CD14-positive monocyte (primary cell): ENCODE measurements at regions not wholly inside any gene's neighbourhood (a gene's known extent, or its start where the extent isn't known, plus 50 kb on each side); places are given as distances from the start of the nearest gene placed in this dataset.

Experiments used
- DNase-seq, 3 donors: peaks; one replicate each; pipeline ENCODE4 v3.0.0-alpha.2; 2011 to 2022
- H2AFZ ChIP-seq: 2 replicates; pipeline ENCODE4 v1.6.0; 2012; ENCODE audit warnings: mild to moderate bottlenecking, low read depth, low read length, inconsistent platforms; ENCODE audit not compliant: insufficient read depth, poor library complexity, severe bottlenecking
- H3K27ac ChIP-seq, 2 donors: 1 replicate in 1 of 2; 2 replicates in 1 of 2; pipeline ENCODE4 v1.5.1; 2012 to 2013; ENCODE audit warnings: low read length in 2 of 2, control low read depth in 1 of 2, inconsistent platforms in 1 of 2, low read depth in 1 of 2, mild to moderate bottlenecking in 1 of 2
- H3K27me3 ChIP-seq, 2 donors: one replicate each; pipeline versions ENCODE4 v1.6.0 to v1.6.1; 2011 to 2013; ENCODE audit warnings: low read length in 2 of 2; ENCODE audit not compliant: control insufficient read depth in 2 of 2, insufficient read depth in 2 of 2
- H3K36me3 ChIP-seq, 2 donors: replicated peaks in 1 of 2; 1 replicate in 1 of 2; 2 replicates in 1 of 2; pipeline versions ENCODE4 v1.5.1 to v1.6.1; 2012 to 2013; ENCODE audit warnings: low read length in 2 of 2, control low read depth in 1 of 2, inconsistent platforms in 1 of 2, mild to moderate bottlenecking in 1 of 2; ENCODE audit not compliant: insufficient read depth in 2 of 2, control insufficient read depth in 1 of 2
- H3K4me1 ChIP-seq, 2 donors: 1 replicate in 1 of 2; 2 replicates in 1 of 2; pipeline versions ENCODE4 v1.5.1 to v1.6.1; 2012 to 2013; ENCODE audit warnings: low read length in 2 of 2, control low read depth in 1 of 2, inconsistent platforms in 1 of 2, mild to moderate bottlenecking in 1 of 2, moderate library complexity in 1 of 2; ENCODE audit not compliant: insufficient read depth in 2 of 2, control insufficient read depth in 1 of 2
- H3K4me2 ChIP-seq: replicated peaks from 2 replicates; pipeline ENCODE3; 2012; ENCODE audit warnings: low read length, moderate library complexity, mild to moderate bottlenecking; ENCODE audit not compliant: poor library complexity, severe bottlenecking; ENCODE audit errors: extremely low read depth
- H3K4me3 ChIP-seq, 3 experiments: fragments of 200-600 bp in 1 of 3; sonication (generic) in 1 of 3; replicated peaks in 1 of 3; 1 replicate in 2 of 3; 2 replicates in 1 of 3; pipeline ENCODE4 v1.5.1; 2011 to 2013; ENCODE audit warnings: low read length in 3 of 3, mild to moderate bottlenecking in 3 of 3, control low read depth in 2 of 3, low read depth in 2 of 3, inconsistent platforms in 1 of 3, moderate library complexity in 1 of 3
- H3K79me2 ChIP-seq: 2 replicates; pipeline ENCODE4 v1.6.0; 2012; ENCODE audit warnings: mild to moderate bottlenecking, control low read depth, inconsistent platforms, low read length, moderate library complexity; ENCODE audit not compliant: insufficient read depth
- H3K9ac ChIP-seq: 2 replicates; pipeline ENCODE4 v1.6.0; 2017; ENCODE audit warnings: low read length, mild to moderate bottlenecking; ENCODE audit not compliant: insufficient read depth, poor library complexity, severe bottlenecking
- H3K9me3 ChIP-seq, 2 donors: replicated peaks in 1 of 2; 1 replicate in 1 of 2; 2 replicates in 1 of 2; pipeline versions ENCODE4 v1.5.1 to v1.6.1; 2012 to 2013; ENCODE audit warnings: low read length in 2 of 2, control low read depth in 1 of 2; ENCODE audit not compliant: control insufficient read depth in 1 of 2, insufficient read depth in 1 of 2
- H4K20me1 ChIP-seq: 2 replicates; pipeline ENCODE4 v1.6.0; 2012; ENCODE audit warnings: mild to moderate bottlenecking, low read length, control low read depth, moderate library complexity; ENCODE audit not compliant: insufficient read depth
- H3K27ac Mint-ChIP-seq, 7 donors: one replicate each; pipeline ENCODE4 v1.8.0; 2020; ENCODE audit warnings: mild to moderate bottlenecking in 7 of 7, mixed read lengths in 7 of 7, moderate library complexity in 6 of 7, inconsistent platforms in 2 of 7
- H3K27me3 Mint-ChIP-seq, 3 donors: one replicate each; pipeline ENCODE4 v1.8.0; 2021 to 2022; ENCODE audit warnings: low read depth in 3 of 3, mild to moderate bottlenecking in 3 of 3, mixed read lengths in 3 of 3, moderate library complexity in 3 of 3, inconsistent platforms in 1 of 3
- H3K36me3 Mint-ChIP-seq, 2 donors: one replicate each; pipeline ENCODE4 v1.8.0; 2020; ENCODE audit warnings: mixed read lengths in 2 of 2, inconsistent platforms in 1 of 2, mild to moderate bottlenecking in 1 of 2
- H3K4me1 Mint-ChIP-seq: one replicate; pipeline ENCODE4 v1.8.0; 2020; ENCODE audit warnings: mild to moderate bottlenecking, mixed read lengths
- H3K4me3 Mint-ChIP-seq, 2 donors: one replicate each; pipeline ENCODE4 v1.8.0; 2020; ENCODE audit warnings: mild to moderate bottlenecking in 2 of 2, mixed read lengths in 2 of 2, moderate library complexity in 1 of 2
- H3K9me3 Mint-ChIP-seq, 7 donors: one replicate each; pipeline ENCODE4 v1.8.0; 2020 to 2022; ENCODE audit warnings: mixed read lengths in 7 of 7, mild to moderate bottlenecking in 6 of 7, moderate library complexity in 6 of 7, inconsistent platforms in 2 of 7
- WGBS: methylation state at CpG from one replicate; pipeline ENCODE4 v1.1.5; 2013; ENCODE audit warnings: missing lambda C conversion rate; ENCODE audit not compliant: insufficient coverage; 5-methylcytosine and 5-hydroxymethylcytosine counted together
- intact Hi-C, 2 donors: fragments of 100-400 bp; cut with micrococcal nuclease; formaldehyde crosslinking; loops; one replicate each; pipeline versions ENCODE4 v1.15.0 to v1.15.1; 2023
- TF ChIP-seq, protein P1 (sequence below): fragments of 200-600 bp; IDR thresholded peaks from one replicate; pipeline ENCODE4 v1.8.0; 2022; ENCODE audit warnings: antibody characterized with exemption, mild to moderate bottlenecking

DNA sequence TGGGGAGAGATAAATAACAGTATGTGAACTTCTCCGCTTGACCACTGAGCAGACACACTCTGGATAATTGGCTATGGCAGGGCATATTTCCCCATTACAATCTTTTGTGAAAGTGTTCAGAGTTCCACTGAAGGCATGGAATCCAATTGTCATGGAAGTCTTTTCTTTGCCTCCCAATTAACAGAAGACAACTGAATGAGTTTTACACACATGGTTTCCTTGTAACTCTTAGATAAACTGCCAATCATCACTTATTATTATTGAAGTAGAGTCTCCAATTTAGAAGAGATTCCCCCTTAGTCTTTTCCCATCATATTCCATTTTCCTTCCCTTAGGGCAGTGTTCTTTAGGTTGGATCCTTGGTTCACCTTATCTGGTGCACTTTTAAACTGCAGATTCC is 308.3 kb downstream of the NR2F2 start:
- H3K9me3 ChIP-seq, result no peaks in the 10 kb centered on the region
- DNase-seq, result no peak
- no peak overlapping the region for H3K4me3 ChIP-seq
- Mint-ChIP-seq H3K27me3 (peaks cover 0 to 5% (median 0%) of the 10 kb centered on the region in 3 donors), H3K4me1 (no peaks in the 10 kb centered on the region), H3K36me3 (no peaks in the 10 kb centered on the region), H3K4me3 (no peak overlapping the region), H3K27ac (no peak overlapping the region), H3K9me3 (peaks cover 0 to 7% (median 6%) of the 10 kb centered on the region in 7 donors)
- TF ChIP-seq, protein P1, sequence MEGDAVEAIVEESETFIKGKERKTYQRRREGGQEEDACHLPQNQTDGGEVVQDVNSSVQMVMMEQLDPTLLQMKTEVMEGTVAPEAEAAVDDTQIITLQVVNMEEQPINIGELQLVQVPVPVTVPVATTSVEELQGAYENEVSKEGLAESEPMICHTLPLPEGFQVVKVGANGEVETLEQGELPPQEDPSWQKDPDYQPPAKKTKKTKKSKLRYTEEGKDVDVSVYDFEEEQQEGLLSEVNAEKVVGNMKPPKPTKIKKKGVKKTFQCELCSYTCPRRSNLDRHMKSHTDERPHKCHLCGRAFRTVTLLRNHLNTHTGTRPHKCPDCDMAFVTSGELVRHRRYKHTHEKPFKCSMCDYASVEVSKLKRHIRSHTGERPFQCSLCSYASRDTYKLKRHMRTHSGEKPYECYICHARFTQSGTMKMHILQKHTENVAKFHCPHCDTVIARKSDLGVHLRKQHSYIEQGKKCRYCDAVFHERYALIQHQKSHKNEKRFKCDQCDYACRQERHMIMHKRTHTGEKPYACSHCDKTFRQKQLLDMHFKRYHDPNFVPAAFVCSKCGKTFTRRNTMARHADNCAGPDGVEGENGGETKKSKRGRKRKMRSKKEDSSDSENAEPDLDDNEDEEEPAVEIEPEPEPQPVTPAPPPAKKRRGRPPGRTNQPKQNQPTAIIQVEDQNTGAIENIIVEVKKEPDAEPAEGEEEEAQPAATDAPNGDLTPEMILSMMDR, result no peak
- no CpG with 5 or more reads among the region's 1 CpG for WGBS
- no peak overlapping the region for H2AFZ ChIP-seq
- no peaks in the 10 kb centered on the region for H3K36me3 ChIP-seq
- no peaks in the 10 kb centered on the region for H3K27me3 ChIP-seq
- H3K79me2 ChIP-seq, result no peaks in the 10 kb centered on the region
- no peak overlapping the region for H3K9ac ChIP-seq
- no peaks in the 10 kb centered on the region for H4K20me1 ChIP-seq
- no peak overlapping the region for H3K4me2 ChIP-seq
- H3K4me1 ChIP-seq, result no peaks in the 10 kb centered on the region
- H3K27ac ChIP-seq, result no peak overlapping the region
- intact Hi-C loops, result no loop called here

DNA sequence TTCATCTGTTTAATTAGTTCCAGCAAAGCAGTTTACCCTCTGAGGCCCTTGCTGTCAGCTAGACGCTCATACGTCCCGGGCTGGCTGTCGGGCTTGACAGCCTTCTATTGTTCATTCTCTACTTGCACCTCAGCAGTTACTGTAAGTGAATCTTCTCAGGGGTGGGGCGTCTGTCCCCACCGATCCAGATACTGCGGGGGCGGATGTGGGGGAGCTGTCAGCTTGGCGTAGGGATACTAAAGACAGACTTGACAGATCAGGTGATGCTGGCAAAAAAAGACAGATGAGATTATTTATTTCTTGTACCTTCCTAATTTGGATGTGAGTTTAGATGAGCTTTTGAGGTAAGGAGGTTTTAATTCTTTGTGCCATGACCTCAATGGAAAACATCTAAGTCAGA is 315.3 kb downstream of the NR2F2 start:
- H3K9me3 Mint-ChIP-seq, result peaks cover 0 to 10% (median 3%) of the 10 kb centered on the region in 7 donors
- Histone ChIP-seq H3K36me3 (no peaks in the 10 kb centered on the region), H3K9ac (no peak overlapping the region), H3K27me3 (no peaks in the 10 kb centered on the region), H3K9me3 (no peaks in the 10 kb centered on the region), H3K4me2 (no peak overlapping the region), H3K79me2 (no peaks in the 10 kb centered on the region), H2AFZ (no peak overlapping the region), H3K4me3 (no peak overlapping the region), H3K27ac (no peak overlapping the region), H4K20me1 (no peaks in the 10 kb centered on the region), H3K4me1 (no peaks in the 10 kb centered on the region)
- H3K4me1 Mint-ChIP-seq, result no peaks in the 10 kb centered on the region
- peaks cover 0 to 10% (median 1%) of the 10 kb centered on the region in 3 donors for H3K27me3 Mint-ChIP-seq
- 85% methylated on average over 5 of the region's 9 CpGs for WGBS
- TF ChIP-seq, protein P1, result no peak
- H3K27ac Mint-ChIP-seq, result no peak overlapping the region
- no peak overlapping the region for H3K4me3 Mint-ChIP-seq
- intact Hi-C loops, result no loop called here
- DNase-seq, result no peak
- H3K36me3 Mint-ChIP-seq, result no peaks in the 10 kb centered on the region
